Activated naive CD4-positive, alpha-beta T cell treated with anti-CD3 and anti-CD28 coated beads, Interleukin-2, amount 50 U/mL, for 24 hours (primary cell): ENCODE measurements at regions not wholly inside any gene's neighbourhood (a gene's known extent, or its start where the extent isn't known, plus 50 kb on each side); places are given as distances from the start of the nearest gene placed in this dataset.
A peak's percentile ranks its signal among the peaks of the same experiment; 100 is the strongest.
"Not testable (repeated sequence)": the region's sequence is repeated elsewhere in the genome, so short reads cannot be mapped to it uniquely, and the experiment has no call there.

ENCODE experiments used
- H3K27ac Mint-ChIP-seq: one replicate; pipeline ENCODE4 v1.8.0; 2021; ENCODE audit warnings: mild to moderate bottlenecking, mixed read lengths
- H3K27me3 Mint-ChIP-seq: one replicate; pipeline ENCODE4 v1.8.0; 2021; ENCODE audit warnings: mixed read lengths
- H3K36me3 Mint-ChIP-seq: one replicate; pipeline ENCODE4 v1.8.0; 2021; ENCODE audit warnings: mixed read lengths
- H3K4me1 Mint-ChIP-seq: one replicate; pipeline ENCODE4 v1.8.0; 2021; ENCODE audit warnings: mixed read lengths
- H3K4me3 Mint-ChIP-seq: one replicate; pipeline ENCODE4 v1.8.0; 2021; ENCODE audit warnings: mild to moderate bottlenecking, mixed read lengths
- H3K9me3 Mint-ChIP-seq: one replicate; pipeline ENCODE4 v1.8.0; 2021; ENCODE audit warnings: mixed read lengths

- Mint-ChIP-seq H3K9me3 (no peaks in the 10 kb centered on the region), H3K4me1 (peaks cover 43% of the 10 kb centered on the region)
Observed at GRCh38 chr1:58948671-58949070, 164.8 kb upstream of the JUN start.

GRCh38 chr1:58949551-58950220, 165.8 kb upstream of the JUN start:
- Mint-ChIP-seq H3K36me3 (no peaks in the 10 kb centered on the region), H3K27ac (no peak overlapping the region), H3K27me3 (no peaks in the 10 kb centered on the region), H3K9me3 (no peaks in the 10 kb centered on the region), H3K4me3 (no peak overlapping the region), H3K4me1 (peaks cover 33% of the 10 kb centered on the region)

More at GRCh38 chr1:58948671-58949070, 164.8 kb upstream of the JUN start:
- Mint-ChIP-seq H3K36me3 (no peaks in the 10 kb centered on the region), H3K4me3 (no peak overlapping the region), H3K27me3 (no peaks in the 10 kb centered on the region), H3K27ac (no peak overlapping the region)

- Mint-ChIP-seq H3K4me3 (no peak overlapping the region), H3K36me3 (no peaks in the 10 kb centered on the region), H3K9me3 (no peaks in the 10 kb centered on the region), H3K27ac (no peak overlapping the region), H3K27me3 (no peaks in the 10 kb centered on the region), H3K4me1 (peaks cover 23% of the 10 kb centered on the region)
Observed at GRCh38 chr1:58950897-58951296, 167.1 kb upstream of the JUN start.

GRCh38 chr1:58953951-58954350, 170.1 kb upstream of the JUN start:
- peaks cover 19% of the 10 kb centered on the region for H3K4me1 Mint-ChIP-seq
- H3K9me3 Mint-ChIP-seq, H3K4me3 Mint-ChIP-seq, H3K36me3 Mint-ChIP-seq, H3K27me3 Mint-ChIP-seq: not testable (repeated sequence)
- H3K27ac Mint-ChIP-seq, result peak overlapping the region; percentile 10

GRCh38 chr1:58963287-58963686, 179.4 kb upstream of the JUN start:
- not testable (repeated sequence) for H3K27me3 Mint-ChIP-seq, H3K36me3 Mint-ChIP-seq, H3K4me3 Mint-ChIP-seq, H3K9me3 Mint-ChIP-seq, H3K27ac Mint-ChIP-seq
- H3K4me1 Mint-ChIP-seq, result peaks cover 26% of the 10 kb centered on the region

- peaks cover 37% of the 10 kb centered on the region for H3K4me1 Mint-ChIP-seq
- peak overlapping the region; percentile 20 for H3K27ac Mint-ChIP-seq
- peaks cover 5% of the 10 kb centered on the region for H3K9me3 Mint-ChIP-seq
- no peaks in the 10 kb centered on the region for H3K36me3 Mint-ChIP-seq
- no peak overlapping the region for H3K4me3 Mint-ChIP-seq
- no peaks in the 10 kb centered on the region for H3K27me3 Mint-ChIP-seq
Observed at GRCh38 chr1:58964428-58964827, 180.6 kb upstream of the JUN start.

- H3K27ac Mint-ChIP-seq, result no peak overlapping the region
- H3K9me3 Mint-ChIP-seq, result peaks cover 5% of the 10 kb centered on the region
- no peak overlapping the region for H3K4me3 Mint-ChIP-seq
Observed at GRCh38 chr1:58964880-58965279, 181.0 kb upstream of the JUN start.

GRCh38 chr1:58966103-58966916, 182.5 kb upstream of the JUN start:
- Mint-ChIP-seq H3K4me1 (peaks cover 37% of the 10 kb centered on the region), H3K27me3 (no peaks in the 10 kb centered on the region), H3K4me3 (no peak overlapping the region), H3K9me3 (no peaks in the 10 kb centered on the region), H3K36me3 (no peaks in the 10 kb centered on the region), H3K27ac (no peak overlapping the region)

More at GRCh38 chr1:58964880-58965279, 181.0 kb upstream of the JUN start:
- Mint-ChIP-seq H3K4me1 (peaks cover 37% of the 10 kb centered on the region), H3K27me3 (no peaks in the 10 kb centered on the region), H3K36me3 (no peaks in the 10 kb centered on the region)

GRCh38 chr1:58966917-58967740, 183.3 kb upstream of the JUN start:
- Mint-ChIP-seq H3K4me1 (peaks cover 37% of the 10 kb centered on the region), H3K9me3 (no peaks in the 10 kb centered on the region), H3K27me3 (no peaks in the 10 kb centered on the region), H3K36me3 (no peaks in the 10 kb centered on the region), H3K27ac (no peak overlapping the region), H3K4me3 (no peak overlapping the region)

- H3K4me3 Mint-ChIP-seq, result peak overlapping the region; percentile 20
- peaks cover 37% of the 10 kb centered on the region for H3K4me1 Mint-ChIP-seq
- H3K27ac Mint-ChIP-seq, result peak overlapping the region; percentile 95
Observed at GRCh38 chr1:58968360-58968952, 184.6 kb upstream of the JUN start.

GRCh38 chr1:58969176-58969575, 185.3 kb upstream of the JUN start:
- H3K36me3 Mint-ChIP-seq, H3K9me3 Mint-ChIP-seq, H3K4me3 Mint-ChIP-seq, H3K27me3 Mint-ChIP-seq: not testable (repeated sequence)
- H3K27ac Mint-ChIP-seq, result peak overlapping the region; percentile 93
- peaks cover 37% of the 10 kb centered on the region for H3K4me1 Mint-ChIP-seq

More at GRCh38 chr1:58968360-58968952, 184.6 kb upstream of the JUN start:
- Mint-ChIP-seq H3K9me3 (no peaks in the 10 kb centered on the region), H3K36me3 (no peaks in the 10 kb centered on the region), H3K27me3 (no peaks in the 10 kb centered on the region)

GRCh38 chr1:58971629-58972140, 187.8 kb upstream of the JUN start:
- peaks cover 27% of the 10 kb centered on the region for H3K4me1 Mint-ChIP-seq
- H3K27ac Mint-ChIP-seq, result no peak overlapping the region
- H3K27me3 Mint-ChIP-seq, result no peaks in the 10 kb centered on the region
- no peaks in the 10 kb centered on the region for H3K9me3 Mint-ChIP-seq
- no peaks in the 10 kb centered on the region for H3K36me3 Mint-ChIP-seq
- H3K4me3 Mint-ChIP-seq, result no peak overlapping the region

- Mint-ChIP-seq H3K4me3 (no peak overlapping the region), H3K27me3 (no peaks in the 10 kb centered on the region), H3K36me3 (no peaks in the 10 kb centered on the region), H3K27ac (no peak overlapping the region), H3K4me1 (peaks cover 17% of the 10 kb centered on the region), H3K9me3 (no peaks in the 10 kb centered on the region)
Observed at GRCh38 chr1:58975888-58976287, 192.0 kb upstream of the JUN start.

- no peak overlapping the region for H3K27ac Mint-ChIP-seq
- H3K36me3 Mint-ChIP-seq, result no peaks in the 10 kb centered on the region
- peaks cover 17% of the 10 kb centered on the region for H3K4me1 Mint-ChIP-seq
- H3K9me3 Mint-ChIP-seq, result no peaks in the 10 kb centered on the region
- H3K4me3 Mint-ChIP-seq, result no peak overlapping the region
- H3K27me3 Mint-ChIP-seq, result no peaks in the 10 kb centered on the region
Observed at GRCh38 chr1:58976294-58976693, 192.4 kb upstream of the JUN start.

GRCh38 chr1:58977598-58977997, 193.8 kb upstream of the JUN start:
- no peak overlapping the region for H3K27ac Mint-ChIP-seq
- H3K9me3 Mint-ChIP-seq, result no peaks in the 10 kb centered on the region
- no peak overlapping the region for H3K4me3 Mint-ChIP-seq
- no peaks in the 10 kb centered on the region for H3K36me3 Mint-ChIP-seq
- peaks cover 17% of the 10 kb centered on the region for H3K4me1 Mint-ChIP-seq
- no peaks in the 10 kb centered on the region for H3K27me3 Mint-ChIP-seq
